ENCODE measurements at regions not wholly inside any gene's neighbourhood (a gene's known extent, or its start where the extent isn't known, plus 50 kb on each side); places are given as distances from the start of the nearest gene placed in this dataset.

- TF ChIP-seq CTCF (IDR thresholded peaks at IDR 0.05) (no peak), EP300 (IDR thresholded peaks at IDR 0.05; ENCODE audit: borderline replicate concordance in 1 of 2, low read depth in 1 of 2, low read length in 1 of 2) (no peak), JUND (IDR thresholded peaks at IDR 0.05) (no peak), CHD2 (IDR thresholded peaks at IDR 0.05; ENCODE audit: low read length, partially characterized antibody) (no peak)
- TF ChIP-seq, protein P1, sequence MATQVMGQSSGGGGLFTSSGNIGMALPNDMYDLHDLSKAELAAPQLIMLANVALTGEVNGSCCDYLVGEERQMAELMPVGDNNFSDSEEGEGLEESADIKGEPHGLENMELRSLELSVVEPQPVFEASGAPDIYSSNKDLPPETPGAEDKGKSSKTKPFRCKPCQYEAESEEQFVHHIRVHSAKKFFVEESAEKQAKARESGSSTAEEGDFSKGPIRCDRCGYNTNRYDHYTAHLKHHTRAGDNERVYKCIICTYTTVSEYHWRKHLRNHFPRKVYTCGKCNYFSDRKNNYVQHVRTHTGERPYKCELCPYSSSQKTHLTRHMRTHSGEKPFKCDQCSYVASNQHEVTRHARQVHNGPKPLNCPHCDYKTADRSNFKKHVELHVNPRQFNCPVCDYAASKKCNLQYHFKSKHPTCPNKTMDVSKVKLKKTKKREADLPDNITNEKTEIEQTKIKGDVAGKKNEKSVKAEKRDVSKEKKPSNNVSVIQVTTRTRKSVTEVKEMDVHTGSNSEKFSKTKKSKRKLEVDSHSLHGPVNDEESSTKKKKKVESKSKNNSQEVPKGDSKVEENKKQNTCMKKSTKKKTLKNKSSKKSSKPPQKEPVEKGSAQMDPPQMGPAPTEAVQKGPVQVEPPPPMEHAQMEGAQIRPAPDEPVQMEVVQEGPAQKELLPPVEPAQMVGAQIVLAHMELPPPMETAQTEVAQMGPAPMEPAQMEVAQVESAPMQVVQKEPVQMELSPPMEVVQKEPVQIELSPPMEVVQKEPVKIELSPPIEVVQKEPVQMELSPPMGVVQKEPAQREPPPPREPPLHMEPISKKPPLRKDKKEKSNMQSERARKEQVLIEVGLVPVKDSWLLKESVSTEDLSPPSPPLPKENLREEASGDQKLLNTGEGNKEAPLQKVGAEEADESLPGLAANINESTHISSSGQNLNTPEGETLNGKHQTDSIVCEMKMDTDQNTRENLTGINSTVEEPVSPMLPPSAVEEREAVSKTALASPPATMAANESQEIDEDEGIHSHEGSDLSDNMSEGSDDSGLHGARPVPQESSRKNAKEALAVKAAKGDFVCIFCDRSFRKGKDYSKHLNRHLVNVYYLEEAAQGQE (IDR thresholded peaks at IDR 0.05; ENCODE audit: low read depth, low read length), result no peak
- TF ChIP-seq, protein P2, sequence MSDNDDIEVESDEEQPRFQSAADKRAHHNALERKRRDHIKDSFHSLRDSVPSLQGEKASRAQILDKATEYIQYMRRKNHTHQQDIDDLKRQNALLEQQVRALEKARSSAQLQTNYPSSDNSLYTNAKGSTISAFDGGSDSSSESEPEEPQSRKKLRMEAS (IDR thresholded peaks at IDR 0.05; ENCODE audit: low read depth), result no peak
Measured at GRCh38 chr2:17196380-17196779, 321.9 kb downstream of the RAD51AP2 start.
